NOMO-1 (cell line): ENCODE measurements at regions not wholly inside any gene's neighbourhood (a gene's known extent, or its start where the extent isn't known, plus 50 kb on each side); places are given as distances from the start of the nearest gene placed in this dataset.

Source experiments
- DNase-seq, 2 experiments: peaks; one replicate each; lab custom pipeline; 2025; ENCODE audit not compliant: unreplicated experiment in 2 of 2; lab: John Stamatoyannopoulos, UW

DNA sequence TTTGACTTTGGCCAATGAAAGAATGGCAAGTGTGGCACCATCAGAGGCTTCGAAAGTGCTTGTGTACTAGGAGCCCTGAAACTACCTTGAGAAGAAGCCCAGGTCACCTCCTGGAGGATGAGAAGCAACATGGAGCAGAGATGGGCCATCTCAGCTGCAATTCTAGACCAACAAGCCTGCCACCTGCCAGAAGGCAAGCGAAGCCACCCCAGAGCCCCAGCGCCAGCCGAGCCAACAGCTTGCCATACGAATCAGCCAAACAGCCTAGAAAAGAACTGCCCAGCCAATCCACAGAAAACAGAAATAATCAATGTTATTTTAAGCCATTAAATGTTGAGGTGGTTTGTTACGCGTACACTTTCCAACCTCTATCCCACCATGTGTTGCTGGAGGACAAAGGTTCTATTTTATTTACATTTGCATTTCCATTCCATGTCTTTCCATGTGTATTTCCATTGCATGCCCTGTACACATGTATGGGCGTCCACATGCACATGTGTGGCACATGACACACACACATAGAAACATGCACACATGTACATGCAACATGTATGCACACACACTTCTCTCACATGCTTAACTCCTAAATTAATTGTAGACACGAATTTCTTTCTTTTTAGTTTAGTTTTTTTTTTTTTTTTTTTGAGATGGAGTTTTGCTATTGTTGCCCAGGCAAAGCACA lies 144.3 kb upstream of the TNRC6C start:
- DNase-seq, result no peak

- no peak for DNase-seq
Measured at GRCh38 chr17:77815127-77815905, 143.2 kb upstream of the TNRC6C start.

GRCh38 chr17:77817953-77818352 lies 140.6 kb upstream of the TNRC6C start:
- DNase-seq, result no peak

GRCh38 chr17:77819497-77819896 lies 139.0 kb upstream of the TNRC6C start:
- DNase-seq, result no peak

DNA sequence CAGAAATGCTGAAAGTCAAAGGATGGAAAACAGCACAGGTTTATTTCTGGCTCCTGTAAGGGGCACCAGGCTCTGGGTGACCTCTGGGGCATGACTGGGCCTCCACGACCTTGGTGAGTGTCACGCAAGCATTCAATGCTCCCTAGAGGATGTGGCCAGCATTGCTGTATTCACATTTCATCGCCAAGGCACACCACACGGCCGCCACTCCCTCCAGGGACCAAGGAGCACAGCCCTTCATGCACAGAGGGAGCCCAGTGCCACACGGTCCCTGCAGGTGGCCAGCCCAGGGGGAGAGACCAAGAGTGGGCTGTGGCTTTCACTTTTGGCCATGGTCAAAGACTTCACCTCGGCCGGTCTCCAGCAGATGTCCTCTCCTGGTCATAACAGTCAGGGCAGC lies 137.4 kb upstream of the TNRC6C start:
- no peak for DNase-seq

DNA sequence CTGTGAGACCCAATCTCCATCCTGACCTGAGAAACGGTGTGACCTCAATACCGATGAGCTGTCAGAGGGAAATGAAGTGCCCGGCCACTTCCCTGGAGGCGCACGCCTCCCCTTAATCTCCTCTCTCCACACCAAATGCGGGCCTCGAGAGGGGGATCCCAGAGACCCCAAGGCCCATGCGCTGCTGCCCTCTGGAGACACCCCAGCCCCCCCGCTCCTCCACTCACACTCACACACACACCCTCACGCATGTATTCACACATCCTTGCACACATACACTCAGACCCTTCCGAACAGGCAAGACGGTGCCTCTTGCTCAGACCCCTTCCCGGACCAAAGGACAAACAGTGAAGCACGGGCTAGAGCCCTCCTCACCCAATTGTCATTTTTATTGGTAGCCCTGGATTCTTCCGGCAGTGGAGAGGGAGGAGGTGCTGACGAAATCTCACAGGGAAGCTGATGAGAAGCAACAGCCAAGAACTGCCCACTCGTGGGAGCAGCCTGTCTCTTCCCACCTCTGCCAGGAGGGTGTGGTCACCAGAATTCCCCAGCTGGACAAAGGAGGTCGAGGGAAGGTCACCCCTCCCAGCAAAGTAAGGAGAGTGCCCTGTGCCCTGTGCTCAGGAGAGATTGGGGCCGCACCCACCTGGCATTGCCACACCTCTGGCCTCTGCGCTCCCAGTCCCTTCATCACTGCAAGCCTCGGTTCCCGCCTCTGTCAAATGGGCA lies 136.0 kb upstream of the TNRC6C start:
- DNase-seq, result no peak

GRCh38 chr17:77824102-77824779 lies 134.3 kb upstream of the TNRC6C start:
- DNase-seq, result no peak

DNA sequence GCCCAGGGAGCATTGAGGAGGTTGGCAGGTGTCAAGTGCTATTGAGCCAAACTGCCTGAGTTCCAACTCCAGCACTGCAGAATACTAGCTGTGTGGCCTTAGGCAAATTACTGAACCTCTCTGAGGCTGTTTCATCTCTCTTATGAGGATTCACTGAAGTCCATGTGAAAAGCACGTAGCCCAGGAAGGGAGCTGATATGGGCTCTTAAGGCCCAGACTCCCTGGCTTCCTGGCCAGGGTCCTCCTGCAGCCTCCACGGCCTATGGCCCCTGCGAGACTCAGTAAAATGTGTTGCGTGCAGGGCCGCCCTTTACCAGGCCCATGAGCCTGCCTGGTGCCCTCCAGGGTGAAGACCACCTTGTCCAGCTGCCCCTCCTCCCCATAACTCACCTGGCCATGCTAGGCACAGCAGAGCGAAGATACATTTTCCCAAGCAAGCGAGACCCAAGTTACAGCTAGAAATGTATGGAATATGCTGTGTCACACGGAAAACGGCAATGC lies 133.7 kb upstream of the TNRC6C start:
- DNase-seq, result no peak

DNA sequence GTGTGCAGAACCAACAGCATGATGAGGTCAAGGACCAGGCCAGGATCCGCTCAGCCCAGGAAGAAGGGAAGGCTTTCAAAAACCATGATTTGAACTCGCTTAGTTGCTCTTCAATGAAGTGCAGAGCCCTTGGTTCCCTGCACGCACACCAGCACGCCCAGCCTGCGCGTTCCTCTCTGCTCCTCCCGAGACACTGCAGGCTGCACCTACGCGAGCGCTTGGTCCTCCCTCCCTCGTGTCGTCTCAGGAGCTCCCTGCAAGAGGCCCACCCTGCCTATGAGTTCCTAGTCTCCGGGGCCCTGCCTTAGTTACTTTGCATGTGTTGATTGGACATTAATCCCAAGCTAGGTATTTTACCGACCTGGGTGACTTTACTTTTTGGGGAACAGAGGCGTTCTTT lies 132.9 kb upstream of the TNRC6C start:
- DNase-seq, result no peak

GRCh38 chr17:77826132-77826873 lies 132.2 kb upstream of the TNRC6C start:
- DNase-seq, result no peak

- no peak for DNase-seq
Measured at GRCh38 chr17:77827039-77827438, 131.5 kb upstream of the TNRC6C start.

DNA sequence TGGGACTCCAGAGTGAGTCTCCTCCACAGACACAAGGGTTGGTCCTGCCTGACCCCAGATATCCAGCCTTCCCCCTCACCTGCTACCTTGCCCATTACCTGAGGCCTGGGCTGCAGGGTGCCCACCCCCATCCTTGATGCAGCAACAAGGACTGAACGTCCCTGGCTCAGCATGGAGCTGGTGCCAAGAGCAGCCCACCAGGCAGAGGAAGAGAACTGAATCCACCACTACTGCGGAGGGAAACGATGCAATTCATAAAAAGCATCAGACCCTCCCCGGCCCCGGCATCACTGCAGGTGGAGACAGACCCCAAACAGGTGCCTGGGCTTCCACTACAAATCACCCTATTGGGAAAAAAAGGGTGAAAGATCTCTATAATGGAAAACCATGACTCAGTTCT lies 131.0 kb upstream of the TNRC6C start:
- DNase-seq, result no peak

- no peak for DNase-seq
Measured at GRCh38 chr17:77828749-77829539, 129.6 kb upstream of the TNRC6C start.

DNA sequence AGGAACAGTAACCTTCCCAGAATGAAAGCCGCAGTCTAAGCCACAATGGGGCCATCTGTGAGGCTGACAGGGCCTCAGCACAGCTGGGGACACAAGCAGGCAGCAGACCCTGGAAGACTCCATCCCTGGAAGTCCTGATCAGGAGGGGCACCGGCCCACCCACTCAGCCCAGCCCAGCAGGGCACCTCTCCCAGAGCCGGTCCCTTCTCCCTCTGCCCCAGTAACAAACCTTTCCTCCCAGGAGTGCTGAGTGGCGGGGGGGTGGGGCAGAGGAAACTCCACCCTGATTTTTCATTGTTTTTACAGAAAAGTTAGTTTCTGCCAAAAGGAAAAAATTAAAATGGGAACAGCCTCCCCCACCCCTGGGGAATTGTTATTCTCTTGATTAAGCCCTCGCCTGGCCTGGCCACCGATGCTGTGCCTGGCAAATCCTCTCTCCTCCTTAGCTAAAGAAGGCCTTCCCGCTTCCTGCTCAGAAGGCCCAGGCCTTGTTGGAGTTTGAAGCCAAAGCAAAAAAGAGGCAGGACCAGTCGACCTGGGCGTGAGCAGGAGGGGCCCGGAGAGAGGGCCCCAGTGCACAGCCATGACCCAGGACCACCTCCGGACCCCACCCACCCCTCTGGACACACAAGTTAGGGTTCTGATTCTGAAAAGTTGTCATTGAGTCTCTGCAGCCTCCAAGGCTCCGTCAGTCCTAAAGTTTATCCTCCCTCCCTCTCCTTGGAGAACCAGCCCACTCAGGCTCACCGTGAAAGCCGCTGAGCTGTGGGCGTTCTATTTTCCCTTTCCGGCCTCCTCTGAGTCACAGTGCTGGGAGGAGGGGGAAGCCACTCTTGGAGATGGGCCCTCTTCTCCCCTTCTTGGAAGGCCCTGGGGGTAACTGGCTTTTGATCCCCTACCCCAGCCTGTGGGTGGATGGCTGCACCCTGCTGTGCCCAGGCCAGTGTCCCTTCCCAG lies 128.4 kb upstream of the TNRC6C start:
- DNase-seq, result no peak

DNA sequence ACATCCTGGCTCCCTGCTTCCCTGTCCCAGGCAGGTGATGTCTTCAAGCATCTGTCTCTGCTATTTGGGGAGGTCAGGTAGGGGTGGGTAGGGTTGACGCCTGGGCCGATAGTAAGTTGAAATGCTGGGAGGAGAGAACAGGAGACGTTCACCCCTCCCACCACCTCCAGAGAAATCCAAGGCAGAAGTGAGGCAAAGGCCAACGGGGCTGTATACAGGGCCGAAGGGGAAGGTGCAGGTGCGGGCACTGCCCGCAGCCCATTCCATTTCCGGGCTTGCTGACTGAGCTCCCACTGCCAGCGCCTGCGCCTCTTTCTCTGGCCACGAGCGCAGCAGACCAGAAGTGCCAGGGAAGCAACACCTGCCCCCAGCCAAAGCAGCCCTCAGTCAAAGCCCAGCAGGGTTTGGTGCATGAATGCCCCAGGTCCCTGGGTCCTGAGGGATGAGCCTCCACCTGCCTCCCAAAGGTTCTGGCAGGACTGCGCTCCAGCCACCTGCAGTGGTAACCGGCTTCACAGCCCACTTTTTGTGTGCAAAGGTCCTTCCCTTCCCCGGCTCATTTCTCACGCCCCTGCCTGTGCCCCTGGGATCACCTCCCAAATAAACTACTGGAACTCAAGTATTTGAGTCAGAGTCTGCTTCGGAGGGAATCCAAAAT lies 127.6 kb upstream of the TNRC6C start:
- DNase-seq, result no peak

- DNase-seq, result no peak
Measured at GRCh38 chr17:77831474-77832179, 126.9 kb upstream of the TNRC6C start.

- DNase-seq, result no peak
Measured at GRCh38 chr17:77832180-77832560, 126.3 kb upstream of the TNRC6C start.
